Liver (tissue), 8 donors: ENCODE measurements at regions not wholly inside any gene's neighbourhood (a gene's known extent, or its start where the extent isn't known, plus 50 kb on each side); places are given as distances from the start of the nearest gene placed in this dataset.

Source experiments
- DNase-seq: peaks from one replicate; pipeline ENCODE4 v3.0.0-alpha.2; 2017; ENCODE audit warnings: low spot score
- H3K27ac ChIP-seq, 2 donors: one replicate each; pipeline ENCODE4 v1.7.0; 2013; ENCODE audit warnings: inconsistent platforms in 2 of 2, low read length in 2 of 2, control low read depth in 1 of 2, low read depth in 1 of 2, mild to moderate bottlenecking in 1 of 2
- H3K27me3 ChIP-seq, 4 donors: one replicate each; pipeline versions ENCODE4 v1.6.1 to v1.7.0; 2013; ENCODE audit warnings: low read length in 3 of 4, inconsistent platforms in 1 of 4, mild to moderate bottlenecking in 1 of 4, moderate library complexity in 1 of 4; ENCODE audit not compliant: control insufficient read depth in 4 of 4, insufficient read depth in 4 of 4
- H3K36me3 ChIP-seq, 4 donors: one replicate each; pipeline versions ENCODE4 v1.6.1 to v1.7.0; 2013; ENCODE audit warnings: low read length in 3 of 4, mild to moderate bottlenecking in 3 of 4, low read depth in 1 of 4, moderate library complexity in 1 of 4; ENCODE audit not compliant: control insufficient read depth in 4 of 4, insufficient read depth in 3 of 4
- H3K4me1 ChIP-seq, 4 donors: one replicate each; pipeline versions ENCODE4 v1.6.1 to v1.7.0; 2013; ENCODE audit warnings: low read length in 3 of 4, mild to moderate bottlenecking in 3 of 4, moderate library complexity in 1 of 4; ENCODE audit not compliant: control insufficient read depth in 4 of 4, insufficient read depth in 4 of 4
- H3K4me3 ChIP-seq, 3 donors: one replicate each; pipeline versions ENCODE4 v1.6.1 to v1.7.0; 2013; ENCODE audit warnings: low read length in 3 of 3, control low read depth in 1 of 3, low read depth in 1 of 3, mild to moderate bottlenecking in 1 of 3
- H3K9ac ChIP-seq, 2 donors: one replicate each; pipeline ENCODE4 v1.7.0; 2013; ENCODE audit warnings: low read length in 2 of 2, mild to moderate bottlenecking in 2 of 2, moderate library complexity in 2 of 2, control low read depth in 1 of 2, low read depth in 1 of 2
- H3K9me3 ChIP-seq, 4 donors: one replicate each; pipeline versions ENCODE4 v1.6.1 to v1.7.0; 2013; ENCODE audit warnings: low read length in 3 of 4; ENCODE audit not compliant: control insufficient read depth in 4 of 4
- CTCF ChIP-seq: fragments of 150-350 bp; IDR thresholded peaks from 2 replicates; pipeline ENCODE4 v1.5.1; 2017; ENCODE audit warnings: improper control_type of control experiment, low read depth, low read length; ENCODE audit not compliant: missing input control
- EGR1 ChIP-seq, 2 donors: IDR thresholded peaks; 2 replicates each; pipeline ENCODE4 v1.6.1; 2016 to 2018; ENCODE audit warnings: antibody characterized with exemption in 2 of 2, low read depth in 2 of 2
- FOXA1 ChIP-seq: IDR thresholded peaks from 2 replicates; pipeline ENCODE4 v1.6.1; 2016; ENCODE audit warnings: antibody characterized with exemption
- FOXA2 ChIP-seq: IDR thresholded peaks from 2 replicates; pipeline ENCODE4 v1.6.1; 2016; ENCODE audit warnings: antibody characterized with exemption
- GABPA ChIP-seq, 2 donors: IDR thresholded peaks in 1 of 2; conservative IDR thresholded peaks in 1 of 2; 2 replicates each; pipeline ENCODE4 v1.6.1; 2016; ENCODE audit warnings: antibody characterized with exemption in 2 of 2, mild to moderate bottlenecking in 1 of 2, moderate library complexity in 1 of 2
- HNF4A ChIP-seq, 2 donors: conservative IDR thresholded peaks; 2 replicates each; pipeline ENCODE4 v1.6.1; 2016; ENCODE audit warnings: antibody characterized with exemption in 2 of 2, mild to moderate bottlenecking in 2 of 2
- HNF4G ChIP-seq: IDR thresholded peaks from 2 replicates; pipeline ENCODE4 v1.6.1; 2016; ENCODE audit warnings: antibody characterized with exemption
- JUND ChIP-seq, 2 donors: IDR thresholded peaks; 2 replicates each; pipeline ENCODE4 v1.6.1; 2016; ENCODE audit warnings: antibody characterized with exemption in 2 of 2
- NR2F2 ChIP-seq: IDR thresholded peaks from 2 replicates; pipeline ENCODE4 v1.6.1; 2016; ENCODE audit warnings: antibody characterized with exemption
- RAD21 ChIP-seq, 2 donors: IDR thresholded peaks; 2 replicates each; pipeline ENCODE4 v1.6.1; 2016; ENCODE audit warnings: antibody characterized with exemption in 2 of 2, mild to moderate bottlenecking in 2 of 2
- RXRA ChIP-seq, 2 donors: IDR thresholded peaks; 2 replicates each; pipeline ENCODE4 v1.6.1; 2017 to 2018; ENCODE audit warnings: antibody characterized with exemption in 2 of 2, mild to moderate bottlenecking in 1 of 2
- SP1 ChIP-seq: IDR thresholded peaks from 2 replicates; pipeline ENCODE4 v1.6.1; 2018; ENCODE audit warnings: antibody characterized with exemption, mild to moderate bottlenecking
- TAF1 ChIP-seq: conservative IDR thresholded peaks from 2 replicates; pipeline ENCODE4 v1.6.1; 2016; ENCODE audit warnings: antibody characterized with exemption, mild to moderate bottlenecking
- YY1 ChIP-seq: IDR thresholded peaks from 2 replicates; pipeline ENCODE4 v1.6.1; 2016; ENCODE audit warnings: antibody characterized with exemption, mild to moderate bottlenecking
- WGBS: extraction: QIAGEN DNeasy Blood & Tissue Kit; methylation state at CpG from one replicate; pipeline ENCODE4 v1.1.7; 2013; 5-methylcytosine and 5-hydroxymethylcytosine counted together
- TF ChIP-seq, protein P1 (sequence below): IDR thresholded peaks from 2 replicates; pipeline ENCODE4 v1.6.1; 2016; ENCODE audit warnings: antibody characterized with exemption
- TF ChIP-seq, protein P2 (sequence below): IDR thresholded peaks from 2 replicates; pipeline ENCODE4 v1.6.1; 2016; ENCODE audit warnings: antibody characterized with exemption
- TF ChIP-seq, protein P3 (sequence below): IDR thresholded peaks from 2 replicates; pipeline ENCODE4 v1.6.1; 2016; ENCODE audit warnings: antibody characterized with exemption
- TF ChIP-seq, protein P4 (sequence below): IDR thresholded peaks from 2 replicates; pipeline ENCODE4 v1.6.1; 2016; ENCODE audit warnings: antibody characterized with exemption, mild to moderate bottlenecking
- donor health status: healthy.
- donor health status: healthy.
- donor health status: healthy.
- donor health status: healthy.
- donor health status: healthy.

- 80% methylated on average over 6 of the region's 6 CpGs for WGBS
- no peaks in the 10 kb centered on the region for H3K4me1 ChIP-seq
Observed at GRCh38 chr4:181968371-181968770, 274.8 kb upstream of the TENM3 start.

DNA sequence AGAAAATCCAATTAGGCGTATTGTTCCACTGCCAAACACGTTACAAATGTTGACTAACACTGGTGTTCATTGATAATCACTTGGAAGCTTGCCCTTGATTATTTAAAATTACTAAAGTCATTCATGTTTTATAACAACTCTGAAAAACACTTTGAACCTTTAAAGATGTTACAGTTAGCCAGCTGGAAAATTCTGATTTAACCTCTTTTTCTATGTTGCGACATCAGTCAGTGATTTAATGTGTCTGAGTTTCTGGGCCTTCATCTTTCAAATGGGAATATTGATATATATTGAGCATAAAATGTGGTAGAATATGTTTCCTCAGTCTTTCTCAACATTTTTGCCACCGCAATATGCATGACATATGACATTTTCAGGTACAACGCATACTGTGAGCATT lies 274.1 kb upstream of the TENM3 start:
- Histone ChIP-seq H3K36me3 (no peaks in the 10 kb centered on the region), H3K9me3 (no peaks in the 10 kb centered on the region), H3K4me3 (no peak overlapping the region), H3K9ac (no peak overlapping the region), H3K4me1 (no peaks in the 10 kb centered on the region), H3K27ac (no peak overlapping the region), H3K27me3 (peaks cover 0 to 3% (median 0%) of the 10 kb centered on the region in 4 donors)
- DNase-seq, result no peak
- WGBS, result 85% methylated on average over 5 of the region's 5 CpGs
- TF ChIP-seq, protein P1, sequence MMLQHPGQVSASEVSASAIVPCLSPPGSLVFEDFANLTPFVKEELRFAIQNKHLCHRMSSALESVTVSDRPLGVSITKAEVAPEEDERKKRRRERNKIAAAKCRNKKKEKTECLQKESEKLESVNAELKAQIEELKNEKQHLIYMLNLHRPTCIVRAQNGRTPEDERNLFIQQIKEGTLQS, result no peak
- TF ChIP-seq FOXA1, result no peak
- no peak for TF ChIP-seq EGR1 (IDR thresholded peaks at IDR 0.05; ENCODE audit: low read depth in 2 of 2)
- TF ChIP-seq HNF4G, result no peak
- no peak for TF ChIP-seq FOXA2
- no peak for TF ChIP-seq NR2F2
- TF ChIP-seq TAF1, result no peak
- TF ChIP-seq, protein P2, sequence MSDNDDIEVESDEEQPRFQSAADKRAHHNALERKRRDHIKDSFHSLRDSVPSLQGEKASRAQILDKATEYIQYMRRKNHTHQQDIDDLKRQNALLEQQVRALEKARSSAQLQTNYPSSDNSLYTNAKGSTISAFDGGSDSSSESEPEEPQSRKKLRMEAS, result no peak
- no peak for TF ChIP-seq HNF4A (conservative IDR thresholded peaks at IDR 0.05)
- TF ChIP-seq YY1, result no peak
- TF ChIP-seq, protein P3, sequence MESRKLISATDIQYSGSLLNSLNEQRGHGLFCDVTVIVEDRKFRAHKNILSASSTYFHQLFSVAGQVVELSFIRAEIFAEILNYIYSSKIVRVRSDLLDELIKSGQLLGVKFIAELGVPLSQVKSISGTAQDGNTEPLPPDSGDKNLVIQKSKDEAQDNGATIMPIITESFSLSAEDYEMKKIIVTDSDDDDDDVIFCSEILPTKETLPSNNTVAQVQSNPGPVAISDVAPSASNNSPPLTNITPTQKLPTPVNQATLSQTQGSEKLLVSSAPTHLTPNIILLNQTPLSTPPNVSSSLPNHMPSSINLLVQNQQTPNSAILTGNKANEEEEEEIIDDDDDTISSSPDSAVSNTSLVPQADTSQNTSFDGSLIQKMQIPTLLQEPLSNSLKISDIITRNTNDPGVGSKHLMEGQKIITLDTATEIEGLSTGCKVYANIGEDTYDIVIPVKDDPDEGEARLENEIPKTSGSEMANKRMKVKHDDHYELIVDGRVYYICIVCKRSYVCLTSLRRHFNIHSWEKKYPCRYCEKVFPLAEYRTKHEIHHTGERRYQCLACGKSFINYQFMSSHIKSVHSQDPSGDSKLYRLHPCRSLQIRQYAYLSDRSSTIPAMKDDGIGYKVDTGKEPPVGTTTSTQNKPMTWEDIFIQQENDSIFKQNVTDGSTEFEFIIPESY, result no peak
- TF ChIP-seq CTCF, result no peak
- TF ChIP-seq, protein P4, sequence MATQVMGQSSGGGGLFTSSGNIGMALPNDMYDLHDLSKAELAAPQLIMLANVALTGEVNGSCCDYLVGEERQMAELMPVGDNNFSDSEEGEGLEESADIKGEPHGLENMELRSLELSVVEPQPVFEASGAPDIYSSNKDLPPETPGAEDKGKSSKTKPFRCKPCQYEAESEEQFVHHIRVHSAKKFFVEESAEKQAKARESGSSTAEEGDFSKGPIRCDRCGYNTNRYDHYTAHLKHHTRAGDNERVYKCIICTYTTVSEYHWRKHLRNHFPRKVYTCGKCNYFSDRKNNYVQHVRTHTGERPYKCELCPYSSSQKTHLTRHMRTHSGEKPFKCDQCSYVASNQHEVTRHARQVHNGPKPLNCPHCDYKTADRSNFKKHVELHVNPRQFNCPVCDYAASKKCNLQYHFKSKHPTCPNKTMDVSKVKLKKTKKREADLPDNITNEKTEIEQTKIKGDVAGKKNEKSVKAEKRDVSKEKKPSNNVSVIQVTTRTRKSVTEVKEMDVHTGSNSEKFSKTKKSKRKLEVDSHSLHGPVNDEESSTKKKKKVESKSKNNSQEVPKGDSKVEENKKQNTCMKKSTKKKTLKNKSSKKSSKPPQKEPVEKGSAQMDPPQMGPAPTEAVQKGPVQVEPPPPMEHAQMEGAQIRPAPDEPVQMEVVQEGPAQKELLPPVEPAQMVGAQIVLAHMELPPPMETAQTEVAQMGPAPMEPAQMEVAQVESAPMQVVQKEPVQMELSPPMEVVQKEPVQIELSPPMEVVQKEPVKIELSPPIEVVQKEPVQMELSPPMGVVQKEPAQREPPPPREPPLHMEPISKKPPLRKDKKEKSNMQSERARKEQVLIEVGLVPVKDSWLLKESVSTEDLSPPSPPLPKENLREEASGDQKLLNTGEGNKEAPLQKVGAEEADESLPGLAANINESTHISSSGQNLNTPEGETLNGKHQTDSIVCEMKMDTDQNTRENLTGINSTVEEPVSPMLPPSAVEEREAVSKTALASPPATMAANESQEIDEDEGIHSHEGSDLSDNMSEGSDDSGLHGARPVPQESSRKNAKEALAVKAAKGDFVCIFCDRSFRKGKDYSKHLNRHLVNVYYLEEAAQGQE, result no peak
- no peak for TF ChIP-seq JUND (IDR thresholded peaks at IDR 0.05)
- no peak for TF ChIP-seq RXRA (IDR thresholded peaks at IDR 0.05)
- no peak for TF ChIP-seq SP1
- no peak for TF ChIP-seq GABPA (IDR thresholded peaks at IDR 0.05 in 1 of 2, conservative IDR thresholded peaks at IDR 0.05 in 1 of 2)
- no peak for TF ChIP-seq RAD21 (IDR thresholded peaks at IDR 0.05)

More at GRCh38 chr4:181968371-181968770, 274.8 kb upstream of the TENM3 start:
- H3K27me3 ChIP-seq, result peaks cover 0 to 3% (median 0%) of the 10 kb centered on the region in 4 donors
- TF ChIP-seq JUND (IDR thresholded peaks at IDR 0.05) (no peak), TAF1 (no peak), FOXA2 (no peak), GABPA (IDR thresholded peaks at IDR 0.05 in 1 of 2, conservative IDR thresholded peaks at IDR 0.05 in 1 of 2) (no peak)
- TF ChIP-seq, protein P4, result no peak
- no peak for DNase-seq
- no peak overlapping the region for H3K4me3 ChIP-seq
- no peak overlapping the region for H3K9ac ChIP-seq
- H3K9me3 ChIP-seq, result no peaks in the 10 kb centered on the region
- H3K27ac ChIP-seq, result no peak overlapping the region
- H3K36me3 ChIP-seq, result no peaks in the 10 kb centered on the region
